H9 (cell line): ENCODE measurements at regions not wholly inside any gene's neighbourhood (a gene's known extent, or its start where the extent isn't known, plus 50 kb on each side); places are given as distances from the start of the nearest gene placed in this dataset.

Source experiments
- DNase-seq: peaks from one replicate; pipeline ENCODE4 v3.0.0-alpha.2; 2017
- H2AFZ ChIP-seq: one replicate; pipeline ENCODE4 v1.6.1; 2013; ENCODE audit warnings: mild to moderate bottlenecking, low read length, control low read depth, moderate library complexity
- H2AK5ac ChIP-seq: 2 replicates; pipeline ENCODE4 v1.6.1; 2013; ENCODE audit warnings: low read length, control low read depth, mixed read lengths; ENCODE audit not compliant: insufficient read length
- H2BK120ac ChIP-seq: one replicate; pipeline ENCODE4 v1.6.1; 2013; ENCODE audit warnings: low read depth, mild to moderate bottlenecking, low read length, control low read depth, inconsistent platforms; ENCODE audit not compliant: poor library complexity, severe bottlenecking
- H2BK12ac ChIP-seq: 2 replicates; pipeline ENCODE4 v1.6.1; 2013; ENCODE audit warnings: low read length, control low read depth, mixed read lengths, low read depth; ENCODE audit not compliant: insufficient read length
- H2BK15ac ChIP-seq: 2 replicates; pipeline ENCODE4 v1.6.1; 2013; ENCODE audit warnings: low read depth, low read length, control low read depth
- H2BK20ac ChIP-seq: one replicate; pipeline ENCODE4 v1.6.1; 2013; ENCODE audit warnings: low read depth, mild to moderate bottlenecking, low read length, control low read depth, inconsistent platforms; ENCODE audit not compliant: poor library complexity, severe bottlenecking
- H2BK5ac ChIP-seq: 2 replicates; pipeline ENCODE4 v1.6.1; 2013; ENCODE audit warnings: low read length, control low read depth, mixed read lengths; ENCODE audit not compliant: insufficient read length
- H3K14ac ChIP-seq: 2 replicates; pipeline ENCODE4 v1.6.1; 2013; ENCODE audit warnings: low read length, control low read depth; ENCODE audit not compliant: insufficient read depth
- H3K18ac ChIP-seq: 2 replicates; pipeline ENCODE4 v1.6.1; 2013; ENCODE audit warnings: low read depth, mild to moderate bottlenecking, mixed read lengths, low read length, control low read depth; ENCODE audit not compliant: insufficient read length
- H3K23ac ChIP-seq: 2 replicates; pipeline ENCODE4 v1.6.1; 2013; ENCODE audit warnings: low read length, control low read depth, mixed read lengths, low read depth; ENCODE audit not compliant: insufficient read length
- H3K23me2 ChIP-seq: 2 replicates; pipeline ENCODE4 v1.6.1; 2013; ENCODE audit warnings: low read depth, mild to moderate bottlenecking, mixed read lengths, low read length, control low read depth; ENCODE audit not compliant: insufficient read length, poor library complexity, severe bottlenecking
- H3K27ac ChIP-seq: 2 replicates; pipeline ENCODE4 v1.5.1; 2013; ENCODE audit warnings: low read length, control low read depth, mixed read lengths, low read depth; ENCODE audit not compliant: insufficient read length
- H3K27me3 ChIP-seq: 2 replicates; pipeline ENCODE4 v1.6.1; 2013; ENCODE audit warnings: low read length, control low read depth, inconsistent platforms; ENCODE audit not compliant: insufficient read depth
- H3K4ac ChIP-seq: 2 replicates; pipeline ENCODE4 v1.6.1; 2013; ENCODE audit warnings: low read depth, mild to moderate bottlenecking, control low read depth, inconsistent platforms, low read length, moderate library complexity
- H3K4me1 ChIP-seq: 2 replicates; pipeline ENCODE4 v1.6.1; 2013; ENCODE audit warnings: low read length, control low read depth, inconsistent platforms; ENCODE audit not compliant: insufficient read depth
- H3K4me2 ChIP-seq: 2 replicates; pipeline ENCODE4 v1.6.1; 2013; ENCODE audit warnings: low read length, control low read depth, mixed read lengths; ENCODE audit not compliant: insufficient read length, insufficient read depth
- H3K56ac ChIP-seq: 2 replicates; pipeline ENCODE4 v1.6.1; 2013; ENCODE audit warnings: low read depth, mild to moderate bottlenecking, mixed read lengths, low read length, control low read depth; ENCODE audit not compliant: insufficient read length
- H3K79me1 ChIP-seq: 2 replicates; pipeline ENCODE4 v1.6.1; 2013; ENCODE audit warnings: low read depth, mild to moderate bottlenecking, moderate library complexity, low read length, control low read depth, inconsistent platforms; ENCODE audit not compliant: insufficient read depth, poor library complexity, severe bottlenecking
- H3K79me2 ChIP-seq: 2 replicates; pipeline ENCODE4 v1.6.1; 2013; ENCODE audit warnings: low read length, control low read depth, inconsistent platforms; ENCODE audit not compliant: insufficient read depth
- H3K9ac ChIP-seq: 2 replicates; pipeline ENCODE4 v1.6.1; 2013; ENCODE audit warnings: low read length, control low read depth, mixed read lengths; ENCODE audit not compliant: insufficient read length; ENCODE audit errors: extremely low read depth
- H3K9me3 ChIP-seq: one replicate; pipeline ENCODE4 v1.6.1; 2013; ENCODE audit warnings: low read depth, low read length, inconsistent platforms; ENCODE audit not compliant: control insufficient read depth
- H3T11ph ChIP-seq: one replicate; pipeline ENCODE4 v1.6.1; 2013; ENCODE audit warnings: mild to moderate bottlenecking, low read length, control low read depth, inconsistent platforms
- H4K20me1 ChIP-seq: one replicate; pipeline ENCODE4 v1.6.1; 2013; ENCODE audit not compliant: control insufficient read depth, insufficient read length, insufficient read depth
- H4K5ac ChIP-seq: 2 replicates; pipeline ENCODE4 v1.6.1; 2013; ENCODE audit warnings: low read depth, mild to moderate bottlenecking, mixed read lengths, low read length, control low read depth; ENCODE audit not compliant: insufficient read length
- H4K8ac ChIP-seq: replicated peaks from 2 replicates; pipeline ENCODE4 v1.6.1; 2013; ENCODE audit warnings: low read length, control low read depth, mixed read lengths, low read depth; ENCODE audit not compliant: insufficient read length
- H4K91ac ChIP-seq: 2 replicates; pipeline ENCODE4 v1.6.1; 2013; ENCODE audit warnings: low read depth, mild to moderate bottlenecking, moderate library complexity, mixed read lengths, low read length, control low read depth; ENCODE audit not compliant: insufficient read length
- H3K27ac Mint-ChIP-seq, 3 experiments: 2 replicates in 2 of 3; 3 replicates in 1 of 3; pipeline ENCODE4 v1.8.0; 2020 to 2021; ENCODE audit warnings: mixed read lengths in 3 of 3, mild to moderate bottlenecking in 1 of 3, moderate library complexity in 1 of 3
- H3K27me3 Mint-ChIP-seq: 2 replicates; pipeline ENCODE4 v1.8.0; 2021; ENCODE audit warnings: low read depth, mild to moderate bottlenecking, moderate library complexity, mixed read lengths
- H3K36me3 Mint-ChIP-seq, 3 experiments: 2 replicates in 2 of 3; 3 replicates in 1 of 3; pipeline ENCODE4 v1.8.0; 2020 to 2021; ENCODE audit warnings: low read depth in 3 of 3, mixed read lengths in 3 of 3; ENCODE audit not compliant: insufficient read depth in 1 of 3
- H3K4me1 Mint-ChIP-seq, 2 experiments: 2 replicates each; pipeline ENCODE4 v1.8.0; 2020; ENCODE audit warnings: mixed read lengths in 2 of 2
- H3K4me3 Mint-ChIP-seq, 2 experiments: 2 replicates in 1 of 2; 3 replicates in 1 of 2; pipeline ENCODE4 v1.8.0; 2020 to 2021; ENCODE audit warnings: mild to moderate bottlenecking in 2 of 2, mixed read lengths in 2 of 2, moderate library complexity in 1 of 2
- H3K9me3 Mint-ChIP-seq, 2 experiments: 2 replicates in 1 of 2; 3 replicates in 1 of 2; pipeline ENCODE4 v1.8.0; 2020; ENCODE audit warnings: mild to moderate bottlenecking in 2 of 2, mixed read lengths in 2 of 2, moderate library complexity in 1 of 2
- WGBS: extraction: QIAGEN DNeasy Blood & Tissue Kit; methylation state at CpG from one replicate; pipeline ENCODE4 v1.1.7; 2013; ENCODE audit warnings: missing lambda C conversion rate, low lambda C conversion rate, mixed read lengths; ENCODE audit not compliant: insufficient read length; ENCODE audit errors: extremely low coverage; 5-methylcytosine and 5-hydroxymethylcytosine counted together
- TF ChIP-seq, protein P1 (sequence below): fragments of 200-600 bp; sonication (generic); conservative IDR thresholded peaks from 3 replicates; pipeline ENCODE4 v1.8.0; 2021; ENCODE audit warnings: antibody characterized with exemption, mild to moderate bottlenecking

DNA sequence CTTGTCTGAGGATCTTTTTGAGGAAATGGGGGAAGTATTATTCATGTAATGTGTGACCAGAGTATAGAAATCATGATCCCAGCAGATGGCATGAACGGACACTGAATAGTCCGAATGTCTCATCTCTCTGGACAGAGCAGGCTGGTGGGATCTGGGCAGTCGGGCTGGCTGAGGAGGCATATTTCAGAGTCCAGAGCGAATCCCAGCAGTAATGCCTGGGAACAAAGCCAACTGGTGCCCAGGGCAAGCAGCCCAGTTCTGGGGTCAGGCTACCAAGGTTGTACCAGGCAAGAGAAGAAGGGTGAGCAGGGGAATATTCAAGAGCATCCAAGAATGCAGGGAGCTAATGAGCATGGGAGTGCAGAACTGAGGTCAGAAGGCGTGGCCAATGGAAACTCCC, 306.4 kb downstream of the ZSWIM6 start:
- TF ChIP-seq, protein P1, sequence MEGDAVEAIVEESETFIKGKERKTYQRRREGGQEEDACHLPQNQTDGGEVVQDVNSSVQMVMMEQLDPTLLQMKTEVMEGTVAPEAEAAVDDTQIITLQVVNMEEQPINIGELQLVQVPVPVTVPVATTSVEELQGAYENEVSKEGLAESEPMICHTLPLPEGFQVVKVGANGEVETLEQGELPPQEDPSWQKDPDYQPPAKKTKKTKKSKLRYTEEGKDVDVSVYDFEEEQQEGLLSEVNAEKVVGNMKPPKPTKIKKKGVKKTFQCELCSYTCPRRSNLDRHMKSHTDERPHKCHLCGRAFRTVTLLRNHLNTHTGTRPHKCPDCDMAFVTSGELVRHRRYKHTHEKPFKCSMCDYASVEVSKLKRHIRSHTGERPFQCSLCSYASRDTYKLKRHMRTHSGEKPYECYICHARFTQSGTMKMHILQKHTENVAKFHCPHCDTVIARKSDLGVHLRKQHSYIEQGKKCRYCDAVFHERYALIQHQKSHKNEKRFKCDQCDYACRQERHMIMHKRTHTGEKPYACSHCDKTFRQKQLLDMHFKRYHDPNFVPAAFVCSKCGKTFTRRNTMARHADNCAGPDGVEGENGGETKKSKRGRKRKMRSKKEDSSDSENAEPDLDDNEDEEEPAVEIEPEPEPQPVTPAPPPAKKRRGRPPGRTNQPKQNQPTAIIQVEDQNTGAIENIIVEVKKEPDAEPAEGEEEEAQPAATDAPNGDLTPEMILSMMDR, result no peak
- Histone ChIP-seq H3K27me3 (no peaks in the 10 kb centered on the region), H3K9ac (no peak overlapping the region), H4K20me1 (no peaks in the 10 kb centered on the region), H4K91ac (no peak overlapping the region), H3K4me1 (no peaks in the 10 kb centered on the region), H2AK5ac (no peak overlapping the region), H3K9me3 (no peaks in the 10 kb centered on the region), H4K8ac (no peak overlapping the region), H2BK120ac (no peak overlapping the region), H2BK5ac (no peak overlapping the region), H4K5ac (no peak overlapping the region), H3K14ac (no peak overlapping the region), H3K23ac (no peak overlapping the region), H3K56ac (no peak overlapping the region), H2AFZ (no peak overlapping the region), H3K4ac (no peak overlapping the region), H3K79me1 (no peaks in the 10 kb centered on the region), H2BK12ac (no peak overlapping the region), H3K18ac (no peak overlapping the region), H3K4me2 (no peak overlapping the region), H3T11ph (no peak overlapping the region), H3K79me2 (no peaks in the 10 kb centered on the region), H3K27ac (no peak overlapping the region), H3K23me2 (no peaks in the 10 kb centered on the region), H2BK15ac (no peak overlapping the region), H2BK20ac (no peak overlapping the region)
- no peak overlapping the region; a peak in 1 of 7 replicates for H3K27ac Mint-ChIP-seq
- H3K36me3 Mint-ChIP-seq, result no peaks in the 10 kb centered on the region
- H3K4me3 Mint-ChIP-seq, result no peak overlapping the region
- no peak for DNase-seq
- peaks cover 9 to 22% of the 10 kb centered on the region in 2 experiments for H3K4me1 Mint-ChIP-seq
- no peaks in the 10 kb centered on the region; the same call in 1 of the 2 replicates for H3K27me3 Mint-ChIP-seq
- WGBS, result no CpG with 5 or more reads among the region's 5 CpGs
- no peaks in the 10 kb centered on the region; a peak in 1 of 5 replicates for H3K9me3 Mint-ChIP-seq
